SU-DHL-6 (cell line): ENCODE measurements at regions not wholly inside any gene's neighbourhood (a gene's known extent, or its start where the extent isn't known, plus 50 kb on each side); places are given as distances from the start of the nearest gene placed in this dataset.

ENCODE experiments used
- EZH2phosphoT487 ChIP-seq: fragments of 200-600 bp; sonication (generic), shearing (Covaris generic); conservative IDR thresholded peaks from 2 replicates; pipeline ENCODE4 v1.6.1; 2018; ENCODE audit warnings: mild to moderate bottlenecking, antibody characterized with exemption, low read length, moderate library complexity, mixed read lengths
- TF ChIP-seq, protein P1 (sequence below): fragments of 200-600 bp; sonication (generic); IDR thresholded peaks from one replicate; pipeline ENCODE4 v1.5.1; 2017; ENCODE audit warnings: antibody characterized with exemption, mild to moderate bottlenecking, low read length, moderate library complexity; ENCODE audit not compliant: insufficient read depth, poor library complexity, severe bottlenecking

DNA sequence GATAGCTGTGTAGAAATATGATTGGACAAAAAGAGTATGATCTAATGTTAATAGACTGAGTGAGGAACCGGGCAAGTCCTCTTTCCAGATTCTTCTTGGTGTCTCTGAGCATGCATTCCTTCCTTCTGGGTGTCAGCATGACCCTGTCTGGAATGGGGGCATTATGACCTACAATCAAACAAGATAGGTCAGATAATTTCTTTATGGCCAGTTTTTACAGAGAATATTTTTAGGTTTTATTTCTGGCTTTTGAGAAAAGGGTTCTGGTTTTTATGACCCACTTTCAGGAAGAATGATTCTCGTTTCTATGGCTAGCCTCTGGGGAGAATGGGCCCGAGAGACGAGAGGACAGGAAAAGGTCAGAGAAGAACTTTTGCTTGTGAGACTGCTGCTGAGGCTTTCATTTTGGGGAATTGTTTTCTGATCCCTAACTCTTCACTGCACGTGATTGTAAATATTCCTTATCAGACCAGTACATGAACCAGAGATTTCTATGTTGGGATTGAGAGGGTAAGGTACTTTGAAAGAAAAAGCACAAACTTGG is 383.8 kb downstream of the AASDHPPT start:
- TF ChIP-seq, protein P1, sequence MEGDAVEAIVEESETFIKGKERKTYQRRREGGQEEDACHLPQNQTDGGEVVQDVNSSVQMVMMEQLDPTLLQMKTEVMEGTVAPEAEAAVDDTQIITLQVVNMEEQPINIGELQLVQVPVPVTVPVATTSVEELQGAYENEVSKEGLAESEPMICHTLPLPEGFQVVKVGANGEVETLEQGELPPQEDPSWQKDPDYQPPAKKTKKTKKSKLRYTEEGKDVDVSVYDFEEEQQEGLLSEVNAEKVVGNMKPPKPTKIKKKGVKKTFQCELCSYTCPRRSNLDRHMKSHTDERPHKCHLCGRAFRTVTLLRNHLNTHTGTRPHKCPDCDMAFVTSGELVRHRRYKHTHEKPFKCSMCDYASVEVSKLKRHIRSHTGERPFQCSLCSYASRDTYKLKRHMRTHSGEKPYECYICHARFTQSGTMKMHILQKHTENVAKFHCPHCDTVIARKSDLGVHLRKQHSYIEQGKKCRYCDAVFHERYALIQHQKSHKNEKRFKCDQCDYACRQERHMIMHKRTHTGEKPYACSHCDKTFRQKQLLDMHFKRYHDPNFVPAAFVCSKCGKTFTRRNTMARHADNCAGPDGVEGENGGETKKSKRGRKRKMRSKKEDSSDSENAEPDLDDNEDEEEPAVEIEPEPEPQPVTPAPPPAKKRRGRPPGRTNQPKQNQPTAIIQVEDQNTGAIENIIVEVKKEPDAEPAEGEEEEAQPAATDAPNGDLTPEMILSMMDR: no peak
- TF ChIP-seq EZH2phosphoT487: no peak
